ENCODE measurements at regions not wholly inside any gene's neighbourhood (a gene's known extent, or its start where the extent isn't known, plus 50 kb on each side); places are given as distances from the start of the nearest gene placed in this dataset.

GRCh38 chr9:23232831-23233230 is 593.2 kb downstream of the ELAVL2 start:
- no peak for DNase-seq (ENCODE audit: low read depth, low spot score)
- Mint-ChIP-seq H3K27me3 (ENCODE audit: low read depth) (no peaks in the 10 kb centered on the region), H3K27ac (ENCODE audit: unreplicated experiment) (no peak overlapping the region), H3K4me1 (peaks cover 7% of the 10 kb centered on the region), H3K4me3 (no peak overlapping the region), H3K36me3 (ENCODE audit: low read depth) (no peaks in the 10 kb centered on the region), H3K9me3 (no peaks in the 10 kb centered on the region)
- TF ChIP-seq CTCF (conservative IDR thresholded peaks at IDR 0.05): no peak

DNA sequence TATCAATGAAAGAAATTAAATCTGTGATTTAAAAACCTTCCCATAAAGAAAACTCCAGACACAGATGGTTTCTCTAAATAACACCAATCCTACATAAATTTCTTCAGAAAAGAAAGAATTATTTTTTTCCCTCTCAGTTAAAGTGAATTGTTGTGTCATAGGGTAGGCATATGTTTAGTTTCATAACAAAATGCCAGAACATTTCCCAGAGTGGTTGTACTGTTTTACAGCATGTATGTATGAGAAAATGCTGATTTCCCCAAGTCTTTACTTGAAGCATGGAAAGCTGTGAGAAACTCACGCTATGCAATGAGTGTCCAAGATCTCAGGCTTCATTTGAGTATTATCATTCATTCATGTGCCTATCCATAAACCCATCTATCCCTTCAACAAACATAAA is 582.5 kb downstream of the ELAVL2 start:
- Mint-ChIP-seq H3K27ac (ENCODE audit: unreplicated experiment) (no peak overlapping the region), H3K9me3 (peaks cover 3% of the 10 kb centered on the region), H3K4me3 (no peak overlapping the region), H3K4me1 (no peaks in the 10 kb centered on the region), H3K27me3 (ENCODE audit: low read depth) (no peaks in the 10 kb centered on the region), H3K36me3 (ENCODE audit: low read depth) (no peaks in the 10 kb centered on the region)
- TF ChIP-seq CTCF (conservative IDR thresholded peaks at IDR 0.05): no peak
- no peak for DNase-seq (ENCODE audit: low read depth, low spot score)

- Mint-ChIP-seq H3K9me3 (peaks cover 7% of the 10 kb centered on the region), H3K4me1 (no peaks in the 10 kb centered on the region), H3K36me3 (ENCODE audit: low read depth) (no peaks in the 10 kb centered on the region), H3K27ac (ENCODE audit: unreplicated experiment) (no peak overlapping the region), H3K27me3 (ENCODE audit: low read depth) (no peaks in the 10 kb centered on the region), H3K4me3 (no peak overlapping the region)
- TF ChIP-seq CTCF (conservative IDR thresholded peaks at IDR 0.05): no peak
- DNase-seq (ENCODE audit: low read depth, low spot score): no peak
Measured at GRCh38 chr9:23245067-23245466, 581.0 kb downstream of the ELAVL2 start.

- peaks cover 7% of the 10 kb centered on the region for H3K9me3 Mint-ChIP-seq
- no peak overlapping the region for H3K27ac Mint-ChIP-seq (ENCODE audit: unreplicated experiment)
- TF ChIP-seq CTCF (conservative IDR thresholded peaks at IDR 0.05): no peak
- no peaks in the 10 kb centered on the region for H3K27me3 Mint-ChIP-seq (ENCODE audit: low read depth)
- H3K36me3 Mint-ChIP-seq (ENCODE audit: low read depth): no peaks in the 10 kb centered on the region
- no peak for DNase-seq (ENCODE audit: low read depth, low spot score)
- no peaks in the 10 kb centered on the region for H3K4me1 Mint-ChIP-seq
- no peak overlapping the region for H3K4me3 Mint-ChIP-seq
Measured at GRCh38 chr9:23254404-23255184, 571.4 kb downstream of the ELAVL2 start.

DNA sequence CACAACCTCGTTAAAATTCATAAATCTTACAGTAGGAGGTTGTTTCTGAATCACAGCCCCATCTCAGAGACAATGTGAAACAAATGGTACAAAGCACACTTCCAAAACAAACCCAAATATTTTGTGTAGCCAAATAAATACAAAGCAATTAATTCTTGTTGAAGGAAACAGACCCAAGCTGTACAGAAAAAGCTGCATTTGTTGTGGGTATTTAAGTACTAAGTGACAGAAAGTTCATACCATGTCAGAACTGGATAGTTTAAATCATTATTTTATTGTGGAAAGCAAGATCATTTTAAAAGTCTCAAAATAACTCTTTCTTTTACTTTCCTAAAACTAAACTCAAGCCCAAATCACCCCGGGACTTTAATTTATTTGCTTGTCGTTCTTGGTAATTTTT is 570.7 kb downstream of the ELAVL2 start:
- Mint-ChIP-seq H3K9me3 (peaks cover 7% of the 10 kb centered on the region), H3K27me3 (ENCODE audit: low read depth) (no peaks in the 10 kb centered on the region), H3K4me1 (no peaks in the 10 kb centered on the region), H3K27ac (ENCODE audit: unreplicated experiment) (no peak overlapping the region), H3K4me3 (no peak overlapping the region), H3K36me3 (ENCODE audit: low read depth) (no peaks in the 10 kb centered on the region)
- TF ChIP-seq CTCF (conservative IDR thresholded peaks at IDR 0.05): no peak
- no peak for DNase-seq (ENCODE audit: low read depth, low spot score)
